Inflammatory macrophage (primary cell): ENCODE measurements at regions not wholly inside any gene's neighbourhood (a gene's known extent, or its start where the extent isn't known, plus 50 kb on each side); places are given as distances from the start of the nearest gene placed in this dataset.
"Not testable (repeated sequence)": the region's sequence is repeated elsewhere in the genome, so short reads cannot be mapped to it uniquely, and the experiment has no call there.

Experiments
- DNase-seq, 2 donors: peaks; one replicate each; pipeline ENCODE4 v3.0.0-alpha.2; 2020 to 2022

GRCh38 chr14:25843481-25844470, 754.1 kb downstream of the NOVA1 start:
- no peak for DNase-seq

GRCh38 chr14:25841226-25841625, 756.6 kb downstream of the NOVA1 start:
- no peak for DNase-seq

- no peak for DNase-seq
These were observed 760.3 kb downstream of the NOVA1 start for GRCh38 chr14:25837551-25837965.

GRCh38 chr14:25836636-25837035, 761.2 kb downstream of the NOVA1 start:
- DNase-seq, result no peak

- DNase-seq, result peak in 1 of 2 donors; percentile 0
These were observed 764.3 kb downstream of the NOVA1 start for GRCh38 chr14:25833341-25834126.

- no peak for DNase-seq
These were observed 765.2 kb downstream of the NOVA1 start for GRCh38 chr14:25832585-25832984.

- DNase-seq, result no peak
These were observed 769.3 kb downstream of the NOVA1 start for GRCh38 chr14:25828562-25828961.

GRCh38 chr14:25826105-25826504, 771.7 kb downstream of the NOVA1 start:
- no peak for DNase-seq

GRCh38 chr14:25820368-25820767, 770.4 kb upstream of the STXBP6 start:
- no peak for DNase-seq

- not testable (repeated sequence) for DNase-seq
These were observed 764.7 kb upstream of the STXBP6 start for GRCh38 chr14:25814622-25815021.

- DNase-seq, result no peak
These were observed 753.6 kb upstream of the STXBP6 start for GRCh38 chr14:25803386-25804018.

- DNase-seq, result no peak
These were observed 750.9 kb upstream of the STXBP6 start for GRCh38 chr14:25800841-25801240.

- no peak for DNase-seq
These were observed 738.3 kb upstream of the STXBP6 start for GRCh38 chr14:25788252-25788651.

- no peak for DNase-seq
These were observed 716.0 kb upstream of the STXBP6 start for GRCh38 chr14:25765909-25766308.

- DNase-seq, result no peak
These were observed 710.1 kb upstream of the STXBP6 start for GRCh38 chr14:25759920-25760655.

GRCh38 chr14:25759256-25759655, 709.3 kb upstream of the STXBP6 start:
- DNase-seq, result no peak

- no peak for DNase-seq
These were observed 707.4 kb upstream of the STXBP6 start for GRCh38 chr14:25757364-25757763.

- no peak for DNase-seq
These were observed 706.9 kb upstream of the STXBP6 start for GRCh38 chr14:25756876-25757275.

- DNase-seq, result no peak
These were observed 703.2 kb upstream of the STXBP6 start for GRCh38 chr14:25753130-25753529.

- no peak for DNase-seq
These were observed 700.5 kb upstream of the STXBP6 start for GRCh38 chr14:25750436-25750835.
